Erythroblast (primary cell): ENCODE measurements at regions not wholly inside any gene's neighbourhood (a gene's known extent, or its start where the extent isn't known, plus 50 kb on each side); places are given as distances from the start of the nearest gene placed in this dataset.

Experiments
- GATA1 ChIP-seq: IDR thresholded peaks from 2 replicates; pipeline ENCODE4 v1.6.1; 2011; ENCODE audit warnings: low read depth, mild to moderate bottlenecking, control low read depth, low read length, moderate library complexity
- POLR2A ChIP-seq: IDR thresholded peaks from 2 replicates; pipeline ENCODE4 v1.6.1; 2011; ENCODE audit warnings: mild to moderate bottlenecking, low read length

DNA sequence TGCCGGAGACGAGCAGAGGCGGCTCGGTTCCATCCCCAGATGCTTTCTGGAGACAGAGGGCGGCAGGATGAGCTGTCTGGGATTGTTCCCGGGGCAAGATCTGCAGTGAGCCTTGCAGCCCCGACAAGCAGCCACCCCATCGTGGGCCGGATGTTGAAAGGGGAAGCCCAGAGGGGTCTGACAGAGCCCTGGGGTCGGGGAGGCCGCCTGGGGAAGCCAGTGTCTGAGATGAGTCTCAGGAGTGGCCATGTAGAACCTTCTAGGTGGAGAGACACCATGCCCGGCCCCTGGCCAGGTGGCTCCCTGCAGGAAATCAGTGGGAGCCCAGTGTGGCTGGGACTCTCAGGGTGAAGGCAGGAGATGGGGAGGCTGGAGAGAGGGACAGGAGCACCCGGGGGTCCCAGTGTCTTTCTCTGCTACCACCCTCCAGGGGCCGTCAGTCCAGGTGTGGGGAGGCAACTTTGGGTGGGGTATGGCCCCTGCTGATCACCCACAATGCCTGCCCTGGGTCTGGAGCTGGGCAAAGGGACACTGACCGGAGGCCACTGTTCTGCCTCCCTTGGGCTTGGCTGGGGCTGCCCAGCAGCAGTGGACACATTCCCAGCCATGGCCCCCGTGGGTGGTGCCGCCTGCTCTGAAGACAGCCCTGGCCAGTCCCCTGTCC lies 128.3 kb upstream of the HS6ST1 start:
- no peak for TF ChIP-seq POLR2A
- no peak for TF ChIP-seq GATA1
